ENCODE measurements at regions not wholly inside any gene's neighbourhood (a gene's known extent, or its start where the extent isn't known, plus 50 kb on each side); places are given as distances from the start of the nearest gene placed in this dataset.

- no peak for DNase-seq
Observed at GRCh38 chr1:112267929-112268328, 128.1 kb upstream of the CTTNBP2NL start.

GRCh38 chr1:112268408-112268807 is 127.6 kb upstream of the CTTNBP2NL start:
- no peak for DNase-seq

GRCh38 chr1:112271270-112271669 is 124.7 kb upstream of the CTTNBP2NL start:
- no peak for DNase-seq

- no peak for DNase-seq
Observed at GRCh38 chr1:112272101-112272772, 123.8 kb upstream of the CTTNBP2NL start.

- DNase-seq: no peak
Observed at GRCh38 chr1:112284796-112285195, 111.2 kb upstream of the CTTNBP2NL start.

- DNase-seq: no peak
Observed at GRCh38 chr1:112285316-112285715, 110.7 kb upstream of the CTTNBP2NL start.

GRCh38 chr1:112285746-112286145 is 110.3 kb upstream of the CTTNBP2NL start:
- DNase-seq: no peak

- no peak for DNase-seq
Observed at GRCh38 chr1:112296908-112297307, 99.1 kb upstream of the CTTNBP2NL start.

GRCh38 chr1:112297536-112297935 is 98.5 kb upstream of the CTTNBP2NL start:
- no peak for DNase-seq

- DNase-seq: no peak
Observed at GRCh38 chr1:112298558-112298957, 97.5 kb upstream of the CTTNBP2NL start.

GRCh38 chr1:112304126-112304525 is 91.9 kb upstream of the CTTNBP2NL start:
- DNase-seq: no peak

- no peak for DNase-seq
Observed at GRCh38 chr1:112304612-112305011, 91.4 kb upstream of the CTTNBP2NL start.

- DNase-seq: no peak
Observed at GRCh38 chr1:112307930-112308591, 88.0 kb upstream of the CTTNBP2NL start.

GRCh38 chr1:112308716-112309115 is 87.3 kb upstream of the CTTNBP2NL start:
- no peak for DNase-seq

GRCh38 chr1:112309499-112309898 is 86.5 kb upstream of the CTTNBP2NL start:
- DNase-seq: no peak

- DNase-seq: no peak
Observed at GRCh38 chr1:112312315-112312714, 83.7 kb upstream of the CTTNBP2NL start.

- no peak for DNase-seq
Observed at GRCh38 chr1:112312879-112313278, 83.1 kb upstream of the CTTNBP2NL start.

- DNase-seq: no peak
Observed at GRCh38 chr1:112316254-112316913, 79.6 kb upstream of the CTTNBP2NL start.

- DNase-seq: no peak
Observed at GRCh38 chr1:112317140-112317539, 78.9 kb upstream of the CTTNBP2NL start.

GRCh38 chr1:112317611-112318062 is 78.4 kb upstream of the CTTNBP2NL start:
- DNase-seq: no peak

- DNase-seq: no peak
Observed at GRCh38 chr1:112318263-112318662, 77.8 kb upstream of the CTTNBP2NL start.

- no peak for DNase-seq
Observed at GRCh38 chr1:112318698-112319370, 77.2 kb upstream of the CTTNBP2NL start.

- no peak for DNase-seq
Observed at GRCh38 chr1:112319371-112320040, 76.5 kb upstream of the CTTNBP2NL start.
